HCT116 (cell line): ENCODE measurements at regions not wholly inside any gene's neighbourhood (a gene's known extent, or its start where the extent isn't known, plus 50 kb on each side); places are given as distances from the start of the nearest gene placed in this dataset.

Experiments used
- ATAC-seq: fragments of 200-7000 bp; cut with Tn5 transposase; 2 replicates; pipeline ENCODE4 v1.9.1; 2020; ENCODE audit warnings: mild to moderate bottlenecking, moderate library complexity
- BruUV-seq: library from RNA; stranded (reverse); fragments of 400-500 nt; replicated peaks from 2 replicates; lab custom pipeline; 2021; lab: Mats Ljungman, UMichigan
- CTCF ChIA-PET: fragments of 300-600 bp; sonication (Branson Sonifier 250); formaldehyde crosslinking; loops from one replicate; lab custom pipeline; 2021; ENCODE audit warnings: antibody characterized with exemption; lab: Charles Lee
- POLR2A ChIA-PET: fragments of 300-600, 350-600 bp; sonication (Branson Sonifier 250); formaldehyde crosslinking; loops from one replicate; lab custom pipeline; 2021; ENCODE audit warnings: antibody characterized with exemption; lab: Charles Lee
- RAD21 ChIA-PET, 2 experiments: fragments of 300-600 bp; sonication (Branson Sonifier 250); formaldehyde crosslinking; loops; one replicate each; lab custom pipeline; 2023; ENCODE audit warnings: low total read pairs in 2 of 2; ENCODE audit not compliant: uncharacterized antibody in 2 of 2, unreplicated experiment in 2 of 2, low non-redundant PET in 1 of 2; lab: Charles Lee
- DNase-seq: peaks from one replicate; pipeline ENCODE4 v3.0.0-alpha.2; 2010; ENCODE audit warnings: low read depth, low spot score
- H2AFZ ChIP-seq: fragments of 200-600 bp; shearing (Covaris generic), sonication (generic); 2 replicates; pipeline ENCODE4 v1.6.1; 2017; ENCODE audit warnings: low read depth, mixed run types, mixed read lengths, antibody characterized with exemption, low read length; ENCODE audit not compliant: poor library complexity, severe bottlenecking
- H3K27ac ChIP-seq: 2 replicates; pipeline ENCODE4 v1.5.1; 2012; ENCODE audit warnings: low read depth, low read length
- H3K27me3 ChIP-seq: fragments of 200-600 bp; sonication (generic); 2 replicates; pipeline ENCODE4 v1.6.1; 2016; ENCODE audit warnings: mixed run types, low read length, mixed read lengths; ENCODE audit not compliant: insufficient read depth
- H3K36me3 ChIP-seq, 2 experiments: fragments of 200-500 bp in 1 of 2; fragments of 200-600 bp in 1 of 2; sonication (Bioruptor generic) in 1 of 2; sonication (generic) in 1 of 2; 2 replicates each; pipeline versions ENCODE4 v1.5.1 to v1.6.1; 2014 to 2016; ENCODE audit warnings: low read length in 2 of 2, inconsistent platforms in 1 of 2, mixed read lengths in 1 of 2, mixed run types in 1 of 2; ENCODE audit not compliant: insufficient read depth in 2 of 2, control insufficient read depth in 1 of 2
- H3K4me1 ChIP-seq, 2 experiments: fragments of 200-600 bp in 1 of 2; sonication (generic) in 1 of 2; 2 replicates each; pipeline versions ENCODE4 v1.5.1 to v1.6.1; 2012 to 2017; ENCODE audit warnings: low read length in 2 of 2, inconsistent platforms in 1 of 2, mild to moderate bottlenecking in 1 of 2, mixed read lengths in 1 of 2, mixed run types in 1 of 2, moderate library complexity in 1 of 2; ENCODE audit not compliant: insufficient read depth in 2 of 2, control insufficient read depth in 1 of 2
- H3K4me2 ChIP-seq: fragments of 200-600 bp; sonication (generic); 2 replicates; pipeline ENCODE4 v1.6.1; 2017; ENCODE audit warnings: mixed run types, low read length, mixed read lengths
- H3K4me3 ChIP-seq, 2 experiments: fragments of 200-600 bp in 1 of 2; sonication (generic) in 1 of 2; replicated peaks in 1 of 2; 2 replicates each; pipeline ENCODE4 v1.5.1; 2011 to 2016; ENCODE audit warnings: low read length in 2 of 2, control low read depth in 1 of 2, low read depth in 1 of 2, mild to moderate bottlenecking in 1 of 2, mixed read lengths in 1 of 2, mixed run types in 1 of 2
- H3K79me2 ChIP-seq: fragments of 200-600 bp; sonication (generic); 2 replicates; pipeline ENCODE4 v1.6.1; 2017; ENCODE audit warnings: mild to moderate bottlenecking, mixed run types, low read length, moderate library complexity, mixed read lengths; ENCODE audit not compliant: insufficient read depth
- H3K9ac ChIP-seq: fragments of 200-600 bp; sonication (generic); 2 replicates; pipeline ENCODE4 v1.6.1; 2016; ENCODE audit warnings: low read length, mixed read lengths
- H3K9me2 ChIP-seq: fragments of 200-600 bp; sonication (generic), shearing (Covaris generic); 2 replicates; pipeline ENCODE4 v1.6.1; 2017; ENCODE audit warnings: mixed run types, mild to moderate bottlenecking, moderate library complexity; ENCODE audit not compliant: insufficient read depth
- H3K9me3 ChIP-seq, 2 experiments: fragments of 200-500 bp in 1 of 2; fragments of 200-600 bp in 1 of 2; sonication (Bioruptor generic) in 1 of 2; sonication (generic) in 1 of 2; 2 replicates each; pipeline ENCODE4 v1.6.1; 2014 to 2017; ENCODE audit warnings: low read length in 2 of 2, mixed read lengths in 2 of 2, inconsistent platforms in 1 of 2, low read depth in 1 of 2, mild to moderate bottlenecking in 1 of 2, mixed run types in 1 of 2, moderate library complexity in 1 of 2; ENCODE audit not compliant: control insufficient read depth in 1 of 2, insufficient read depth in 1 of 2
- H4K20me1 ChIP-seq: fragments of 200-600 bp; sonication (generic), shearing (Covaris generic); 2 replicates; pipeline ENCODE4 v1.6.1; 2017; ENCODE audit warnings: mixed run types, mild to moderate bottlenecking, moderate library complexity; ENCODE audit not compliant: insufficient read depth
- CEBPB ChIP-seq: IDR thresholded peaks from 2 replicates; pipeline ENCODE4 v1.6.1; 2012; ENCODE audit warnings: low read depth
- EZH2 ChIP-seq: fragments of 200-600 bp; sonication (generic); IDR thresholded peaks from 2 replicates; pipeline ENCODE4 v1.6.1; 2017; ENCODE audit warnings: antibody characterized with exemption, mixed run types
- EZH2phosphoT487 ChIP-seq: fragments of 200-600 bp; IDR thresholded peaks from 2 replicates; pipeline ENCODE4 v1.6.1; 2018; ENCODE audit warnings: antibody characterized with exemption, borderline replicate concordance
- FOSL1 ChIP-seq: IDR thresholded peaks from 2 replicates; pipeline ENCODE4 v1.6.1; 2012; ENCODE audit warnings: low read depth
- JUND ChIP-seq: IDR thresholded peaks from 2 replicates; pipeline ENCODE4 v1.6.1; 2012
- POLR2A ChIP-seq: IDR thresholded peaks from 2 replicates; pipeline ENCODE4 v1.7.0; 2011; ENCODE audit warnings: borderline replicate concordance; ENCODE audit not compliant: insufficient read depth, insufficient read length; ENCODE audit errors: extremely low read depth
- POLR2AphosphoS5 ChIP-seq: IDR thresholded peaks from 2 replicates; pipeline ENCODE4 v1.6.1; 2011; ENCODE audit warnings: mild to moderate bottlenecking, low read depth, low read length, moderate library complexity
- SIN3A ChIP-seq: IDR thresholded peaks from 2 replicates; pipeline ENCODE4 v1.6.1; 2012; ENCODE audit warnings: low read depth
- SRF ChIP-seq: IDR thresholded peaks from 2 replicates; pipeline ENCODE4 v1.6.1; 2012; ENCODE audit warnings: low read depth
- TCF7L2 ChIP-seq: IDR thresholded peaks from 2 replicates; pipeline ENCODE4 v1.7.0; 2011; ENCODE audit warnings: borderline replicate concordance, inconsistent platforms; ENCODE audit not compliant: insufficient read depth, insufficient read length; ENCODE audit errors: extremely low read depth
- YY1 ChIP-seq: IDR thresholded peaks from 2 replicates; pipeline ENCODE4 v1.6.1; 2011; ENCODE audit warnings: low read length, low read depth, moderate library complexity, mild to moderate bottlenecking; ENCODE audit not compliant: insufficient replicate concordance; ENCODE audit errors: extremely low read depth
- ZNF274 ChIP-seq: fragments of 200-500 bp; sonication (Bioruptor generic); IDR thresholded peaks from 2 replicates; pipeline ENCODE4 v1.6.1; 2014; ENCODE audit warnings: mild to moderate bottlenecking, low read depth, low read length, inconsistent platforms
- intact Hi-C: fragments of 100-400 bp; cut with micrococcal nuclease; formaldehyde crosslinking; loops from 2 replicates; pipeline ENCODE4 v1.10.0; 2022
- TF ChIP-seq, protein P1 (sequence below): IDR thresholded peaks from 2 replicates; pipeline ENCODE4 v1.6.1; 2012; ENCODE audit warnings: low read depth
- TF ChIP-seq, protein P2 (sequence below): IDR thresholded peaks from 2 replicates; pipeline ENCODE4 v1.6.1; 2011; ENCODE audit warnings: mild to moderate bottlenecking, low read length, moderate library complexity; ENCODE audit not compliant: insufficient replicate concordance; ENCODE audit errors: extremely low read depth
- TF ChIP-seq, protein P3 (sequence below): IDR thresholded peaks from 2 replicates; pipeline ENCODE4 v1.6.1; 2012
- TF ChIP-seq, protein P4 (sequence below), 3 experiments: fragments of 200-600 bp in 1 of 3; sonication (generic) in 1 of 3; IDR thresholded peaks in 2 of 3; conservative IDR thresholded peaks in 1 of 3; 2 replicates each; pipeline ENCODE4 v1.5.1; 2012 to 2017; ENCODE audit warnings: low read depth in 2 of 3, low read length in 2 of 3, antibody characterized with exemption in 1 of 3, borderline replicate concordance in 1 of 3, control low read depth in 1 of 3, mild to moderate bottlenecking in 1 of 3, mixed read lengths in 1 of 3, mixed run types in 1 of 3, moderate library complexity in 1 of 3; ENCODE audit not compliant: insufficient read depth in 1 of 3
- TF ChIP-seq, protein P5 (sequence below): IDR thresholded peaks from 2 replicates; pipeline ENCODE4 v1.6.1; 2012

DNA sequence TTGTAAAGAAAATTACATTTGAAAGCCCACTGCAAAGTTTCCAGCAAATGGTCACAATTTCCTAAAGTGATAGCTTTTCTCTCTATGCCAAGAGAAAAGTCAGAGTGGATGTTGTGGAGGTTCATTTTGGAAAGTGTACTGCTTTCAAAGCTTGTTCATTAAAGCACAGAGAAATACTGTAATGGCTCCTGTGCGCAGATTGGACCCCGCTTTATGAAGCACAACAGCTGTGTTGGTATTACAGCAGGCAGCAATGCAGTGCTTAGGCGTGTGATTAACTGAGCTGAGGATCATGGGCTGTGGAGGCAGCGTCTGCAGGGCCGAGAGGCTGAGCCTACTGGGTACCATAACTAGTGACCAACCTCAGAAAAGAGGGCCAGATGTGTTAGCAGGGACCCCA, 478.4 kb upstream of the CFAP20DC start:
- no peaks in the 10 kb centered on the region for H3K9me3 ChIP-seq
- H3K9ac ChIP-seq, result no peak overlapping the region
- H3K79me2 ChIP-seq, result no peaks in the 10 kb centered on the region
- no peaks in the 10 kb centered on the region for H3K9me2 ChIP-seq
- H2AFZ ChIP-seq, result no peak overlapping the region
- no peak overlapping the region for H3K27ac ChIP-seq
- no peak overlapping the region for H3K4me3 ChIP-seq
- ChIA-PET CTCF (no interaction called here), RAD21 (no interaction called here), POLR2A (no interaction called here)
- no peaks in the 10 kb centered on the region for H3K36me3 ChIP-seq
- DNase-seq (no peak), ATAC-seq (no peak)
- H3K4me2 ChIP-seq, result no peak overlapping the region
- peaks cover 25% of the 10 kb centered on the region for H3K27me3 ChIP-seq
- H4K20me1 ChIP-seq, result no peaks in the 10 kb centered on the region
- intact Hi-C loops, result no loop called here
- no peak for TF ChIP-seq EZH2
- no peak for TF ChIP-seq SIN3A
- TF ChIP-seq POLR2AphosphoS5, result no peak
- TF ChIP-seq YY1, result no peak
- TF ChIP-seq, protein P1, sequence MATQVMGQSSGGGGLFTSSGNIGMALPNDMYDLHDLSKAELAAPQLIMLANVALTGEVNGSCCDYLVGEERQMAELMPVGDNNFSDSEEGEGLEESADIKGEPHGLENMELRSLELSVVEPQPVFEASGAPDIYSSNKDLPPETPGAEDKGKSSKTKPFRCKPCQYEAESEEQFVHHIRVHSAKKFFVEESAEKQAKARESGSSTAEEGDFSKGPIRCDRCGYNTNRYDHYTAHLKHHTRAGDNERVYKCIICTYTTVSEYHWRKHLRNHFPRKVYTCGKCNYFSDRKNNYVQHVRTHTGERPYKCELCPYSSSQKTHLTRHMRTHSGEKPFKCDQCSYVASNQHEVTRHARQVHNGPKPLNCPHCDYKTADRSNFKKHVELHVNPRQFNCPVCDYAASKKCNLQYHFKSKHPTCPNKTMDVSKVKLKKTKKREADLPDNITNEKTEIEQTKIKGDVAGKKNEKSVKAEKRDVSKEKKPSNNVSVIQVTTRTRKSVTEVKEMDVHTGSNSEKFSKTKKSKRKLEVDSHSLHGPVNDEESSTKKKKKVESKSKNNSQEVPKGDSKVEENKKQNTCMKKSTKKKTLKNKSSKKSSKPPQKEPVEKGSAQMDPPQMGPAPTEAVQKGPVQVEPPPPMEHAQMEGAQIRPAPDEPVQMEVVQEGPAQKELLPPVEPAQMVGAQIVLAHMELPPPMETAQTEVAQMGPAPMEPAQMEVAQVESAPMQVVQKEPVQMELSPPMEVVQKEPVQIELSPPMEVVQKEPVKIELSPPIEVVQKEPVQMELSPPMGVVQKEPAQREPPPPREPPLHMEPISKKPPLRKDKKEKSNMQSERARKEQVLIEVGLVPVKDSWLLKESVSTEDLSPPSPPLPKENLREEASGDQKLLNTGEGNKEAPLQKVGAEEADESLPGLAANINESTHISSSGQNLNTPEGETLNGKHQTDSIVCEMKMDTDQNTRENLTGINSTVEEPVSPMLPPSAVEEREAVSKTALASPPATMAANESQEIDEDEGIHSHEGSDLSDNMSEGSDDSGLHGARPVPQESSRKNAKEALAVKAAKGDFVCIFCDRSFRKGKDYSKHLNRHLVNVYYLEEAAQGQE, result no peak
- TF ChIP-seq, protein P2, sequence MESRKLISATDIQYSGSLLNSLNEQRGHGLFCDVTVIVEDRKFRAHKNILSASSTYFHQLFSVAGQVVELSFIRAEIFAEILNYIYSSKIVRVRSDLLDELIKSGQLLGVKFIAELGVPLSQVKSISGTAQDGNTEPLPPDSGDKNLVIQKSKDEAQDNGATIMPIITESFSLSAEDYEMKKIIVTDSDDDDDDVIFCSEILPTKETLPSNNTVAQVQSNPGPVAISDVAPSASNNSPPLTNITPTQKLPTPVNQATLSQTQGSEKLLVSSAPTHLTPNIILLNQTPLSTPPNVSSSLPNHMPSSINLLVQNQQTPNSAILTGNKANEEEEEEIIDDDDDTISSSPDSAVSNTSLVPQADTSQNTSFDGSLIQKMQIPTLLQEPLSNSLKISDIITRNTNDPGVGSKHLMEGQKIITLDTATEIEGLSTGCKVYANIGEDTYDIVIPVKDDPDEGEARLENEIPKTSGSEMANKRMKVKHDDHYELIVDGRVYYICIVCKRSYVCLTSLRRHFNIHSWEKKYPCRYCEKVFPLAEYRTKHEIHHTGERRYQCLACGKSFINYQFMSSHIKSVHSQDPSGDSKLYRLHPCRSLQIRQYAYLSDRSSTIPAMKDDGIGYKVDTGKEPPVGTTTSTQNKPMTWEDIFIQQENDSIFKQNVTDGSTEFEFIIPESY, result no peak
- no peak for TF ChIP-seq FOSL1
- TF ChIP-seq JUND, result no peak
- TF ChIP-seq ZNF274, result no peak
- TF ChIP-seq CEBPB, result no peak
- TF ChIP-seq, protein P3, sequence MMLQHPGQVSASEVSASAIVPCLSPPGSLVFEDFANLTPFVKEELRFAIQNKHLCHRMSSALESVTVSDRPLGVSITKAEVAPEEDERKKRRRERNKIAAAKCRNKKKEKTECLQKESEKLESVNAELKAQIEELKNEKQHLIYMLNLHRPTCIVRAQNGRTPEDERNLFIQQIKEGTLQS, result no peak
- TF ChIP-seq, protein P4, sequence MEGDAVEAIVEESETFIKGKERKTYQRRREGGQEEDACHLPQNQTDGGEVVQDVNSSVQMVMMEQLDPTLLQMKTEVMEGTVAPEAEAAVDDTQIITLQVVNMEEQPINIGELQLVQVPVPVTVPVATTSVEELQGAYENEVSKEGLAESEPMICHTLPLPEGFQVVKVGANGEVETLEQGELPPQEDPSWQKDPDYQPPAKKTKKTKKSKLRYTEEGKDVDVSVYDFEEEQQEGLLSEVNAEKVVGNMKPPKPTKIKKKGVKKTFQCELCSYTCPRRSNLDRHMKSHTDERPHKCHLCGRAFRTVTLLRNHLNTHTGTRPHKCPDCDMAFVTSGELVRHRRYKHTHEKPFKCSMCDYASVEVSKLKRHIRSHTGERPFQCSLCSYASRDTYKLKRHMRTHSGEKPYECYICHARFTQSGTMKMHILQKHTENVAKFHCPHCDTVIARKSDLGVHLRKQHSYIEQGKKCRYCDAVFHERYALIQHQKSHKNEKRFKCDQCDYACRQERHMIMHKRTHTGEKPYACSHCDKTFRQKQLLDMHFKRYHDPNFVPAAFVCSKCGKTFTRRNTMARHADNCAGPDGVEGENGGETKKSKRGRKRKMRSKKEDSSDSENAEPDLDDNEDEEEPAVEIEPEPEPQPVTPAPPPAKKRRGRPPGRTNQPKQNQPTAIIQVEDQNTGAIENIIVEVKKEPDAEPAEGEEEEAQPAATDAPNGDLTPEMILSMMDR (IDR thresholded peaks at IDR 0.05 in 2 of 3, conservative IDR thresholded peaks at IDR 0.05 in 1 of 3; ENCODE audit: borderline replicate concordance in 1 of 3, insufficient read depth in 1 of 3, low read depth in 2 of 3, low read length in 2 of 3), result no peak
- no peak for TF ChIP-seq SRF
- no peak for TF ChIP-seq EZH2phosphoT487
- no peak for TF ChIP-seq POLR2A
- TF ChIP-seq, protein P5, sequence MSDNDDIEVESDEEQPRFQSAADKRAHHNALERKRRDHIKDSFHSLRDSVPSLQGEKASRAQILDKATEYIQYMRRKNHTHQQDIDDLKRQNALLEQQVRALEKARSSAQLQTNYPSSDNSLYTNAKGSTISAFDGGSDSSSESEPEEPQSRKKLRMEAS, result no peak
- TF ChIP-seq TCF7L2, result no peak
- BruUV-seq, result no TSS peak
- H3K4me1 ChIP-seq, result no peaks in the 10 kb centered on the region
